ENCODE measurements at regions not wholly inside any gene's neighbourhood (a gene's known extent, or its start where the extent isn't known, plus 50 kb on each side); places are given as distances from the start of the nearest gene placed in this dataset.

- TF ChIP-seq RREB1 (CRISPR knock-in tag; IDR thresholded peaks at IDR 0.05), result no peak
- no peak for TF ChIP-seq PHB (CRISPR knock-in tag; IDR thresholded peaks at IDR 0.05)
- TF ChIP-seq HEY1 (CRISPR knock-in tag; IDR thresholded peaks at IDR 0.05; ENCODE audit: borderline replicate concordance), result no peak
- no peak for TF ChIP-seq ATF3 (IDR thresholded peaks at IDR 0.05)
- no peak for TF ChIP-seq ATF3 (CRISPR knock-in tag; conservative IDR thresholded peaks at IDR 0.05)
- TF ChIP-seq NFE2 (IDR thresholded peaks at IDR 0.05; ENCODE audit: low read depth), result no peak
- TF ChIP-seq NR2F6 (CRISPR knock-in tag; IDR thresholded peaks at IDR 0.05), result no peak
Observed at GRCh38 chr18:46343456-46343855, 239.3 kb downstream of the HAUS1 start (continued).
